Loucy (cell line): ENCODE measurements at regions not wholly inside any gene's neighbourhood (a gene's known extent, or its start where the extent isn't known, plus 50 kb on each side); places are given as distances from the start of the nearest gene placed in this dataset.

Source experiments
- CTCF ChIP-seq: fragments of 200-600 bp; sonication (generic); conservative IDR thresholded peaks from 2 replicates; pipeline ENCODE4 v1.5.1; 2014; ENCODE audit warnings: mild to moderate bottlenecking, antibody characterized with exemption, low read length
- EZH2phosphoT487 ChIP-seq: fragments of 200-600 bp; IDR thresholded peaks from 2 replicates; pipeline ENCODE4 v1.6.1; 2018; ENCODE audit warnings: antibody characterized with exemption, mild to moderate bottlenecking, moderate library complexity, borderline replicate concordance

- TF ChIP-seq CTCF (no peak), EZH2phosphoT487 (no peak)
Observed at GRCh38 chr6:91711518-91711917, 1124.6 kb upstream of the MAP3K7 start.
